ENCODE measurements at regions not wholly inside any gene's neighbourhood (a gene's known extent, or its start where the extent isn't known, plus 50 kb on each side); places are given as distances from the start of the nearest gene placed in this dataset.

DNA sequence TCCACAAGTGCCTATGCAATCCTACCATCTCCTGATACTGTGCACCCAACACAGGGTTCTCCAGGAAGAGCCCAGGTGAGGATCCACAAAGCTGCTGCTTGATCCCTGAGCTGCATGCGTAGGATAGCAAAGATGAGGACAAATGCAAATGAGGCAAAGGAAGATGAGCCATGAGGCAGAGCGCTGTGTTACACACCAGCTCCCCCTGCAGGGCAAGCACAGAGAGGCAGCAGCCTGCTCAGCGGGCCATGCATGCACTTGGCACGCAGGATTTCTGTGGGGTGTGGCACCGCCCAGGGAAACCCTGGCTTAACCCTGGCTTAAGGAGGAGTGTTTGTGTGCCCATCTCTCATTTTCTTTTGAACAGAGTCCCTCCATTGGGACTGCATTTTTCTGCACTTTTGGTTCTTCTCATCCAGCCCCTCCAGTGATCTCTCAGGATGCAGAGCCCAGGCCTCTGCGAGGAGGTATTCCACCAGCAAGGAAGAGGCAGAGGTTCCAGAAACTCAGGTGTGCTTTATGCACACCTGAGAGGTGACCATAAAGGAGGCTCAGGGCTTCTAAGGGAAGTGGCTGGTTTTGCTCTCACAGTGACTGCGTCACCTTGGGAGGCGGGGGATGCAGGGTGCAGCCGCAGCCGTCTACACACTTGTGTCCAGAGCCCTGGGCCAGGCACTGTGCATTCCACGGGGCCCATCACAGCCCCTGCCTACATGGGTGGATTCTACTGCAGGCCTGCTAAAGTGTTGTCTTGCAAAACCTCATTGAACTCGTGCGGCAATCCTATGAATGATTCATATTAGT, 973.3 kb upstream of the TMEM132C start:
- TF ChIP-seq POLR2A (IDR thresholded peaks at IDR 0.05) (no peak), POLR2AphosphoS5 (IDR thresholded peaks at IDR 0.05) (no peak)
- TF ChIP-seq, protein P1, sequence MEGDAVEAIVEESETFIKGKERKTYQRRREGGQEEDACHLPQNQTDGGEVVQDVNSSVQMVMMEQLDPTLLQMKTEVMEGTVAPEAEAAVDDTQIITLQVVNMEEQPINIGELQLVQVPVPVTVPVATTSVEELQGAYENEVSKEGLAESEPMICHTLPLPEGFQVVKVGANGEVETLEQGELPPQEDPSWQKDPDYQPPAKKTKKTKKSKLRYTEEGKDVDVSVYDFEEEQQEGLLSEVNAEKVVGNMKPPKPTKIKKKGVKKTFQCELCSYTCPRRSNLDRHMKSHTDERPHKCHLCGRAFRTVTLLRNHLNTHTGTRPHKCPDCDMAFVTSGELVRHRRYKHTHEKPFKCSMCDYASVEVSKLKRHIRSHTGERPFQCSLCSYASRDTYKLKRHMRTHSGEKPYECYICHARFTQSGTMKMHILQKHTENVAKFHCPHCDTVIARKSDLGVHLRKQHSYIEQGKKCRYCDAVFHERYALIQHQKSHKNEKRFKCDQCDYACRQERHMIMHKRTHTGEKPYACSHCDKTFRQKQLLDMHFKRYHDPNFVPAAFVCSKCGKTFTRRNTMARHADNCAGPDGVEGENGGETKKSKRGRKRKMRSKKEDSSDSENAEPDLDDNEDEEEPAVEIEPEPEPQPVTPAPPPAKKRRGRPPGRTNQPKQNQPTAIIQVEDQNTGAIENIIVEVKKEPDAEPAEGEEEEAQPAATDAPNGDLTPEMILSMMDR (IDR thresholded peaks at IDR 0.05 in 8 of 11, conservative IDR thresholded peaks at IDR 0.05 in 3 of 11), result peak in 9 of 11 experiments; percentile 10 to 70 (median 52)
